ENCODE measurements at regions not wholly inside any gene's neighbourhood (a gene's known extent, or its start where the extent isn't known, plus 50 kb on each side); places are given as distances from the start of the nearest gene placed in this dataset.

- H3K27ac ChIP-seq (ENCODE audit: low read depth, low read length): no peak overlapping the region
Observed at GRCh38 chr10:124301736-124302135, 117.0 kb downstream of the OAT start.

More at GRCh38 chr10:124301736-124302135, 117.0 kb downstream of the OAT start:
- Histone ChIP-seq H3K9me3 (ENCODE audit: control insufficient read depth in 1 of 2, insufficient read depth in 1 of 2, low read depth in 1 of 2, low read length in 2 of 2) (peaks cover 15 to 16% of the 10 kb centered on the region in 2 experiments; a peak in 2 of 4 replicates), H3K4me2 (ENCODE audit: low read length) (no peak overlapping the region), H3K9me2 (ENCODE audit: insufficient read depth) (0 out of 2 replicates have a peak, but pooled peaks cover 3% of the 10 kb centered on the region), H3K27me3 (ENCODE audit: insufficient read depth, low read length) (no peaks in the 10 kb centered on the region), H4K20me1 (ENCODE audit: insufficient read depth) (no peaks in the 10 kb centered on the region), H2AFZ (ENCODE audit: low read depth, low read length, poor library complexity, severe bottlenecking) (no peak overlapping the region), H3K36me3 (ENCODE audit: control insufficient read depth in 1 of 2, insufficient read depth in 2 of 2, low read length in 2 of 2) (no peaks in the 10 kb centered on the region), H3K9ac (ENCODE audit: low read length) (no peak overlapping the region), H3K4me1 (ENCODE audit: control insufficient read depth in 1 of 2, insufficient read depth in 2 of 2, low read length in 2 of 2) (no peaks in the 10 kb centered on the region), H3K79me2 (ENCODE audit: insufficient read depth, low read length) (no peaks in the 10 kb centered on the region), H3K4me3 (replicated peaks in 1 of 2; ENCODE audit: low read depth in 1 of 2, low read length in 2 of 2) (no peak overlapping the region)
- TF ChIP-seq SP1 (IDR thresholded peaks at IDR 0.05; ENCODE audit: low read depth) (no peak), RAD21 (IDR thresholded peaks at IDR 0.05; ENCODE audit: low read depth) (no peak), REST (IDR thresholded peaks at IDR 0.05; ENCODE audit: low read depth) (no peak), POLR2AphosphoS5 (IDR thresholded peaks at IDR 0.05; ENCODE audit: low read depth, low read length) (no peak), JUND (IDR thresholded peaks at IDR 0.05) (no peak), TCF7L2 (IDR thresholded peaks at IDR 0.05; ENCODE audit: borderline replicate concordance, extremely low read depth, insufficient read depth, insufficient read length) (no peak), POLR2A (IDR thresholded peaks at IDR 0.05; ENCODE audit: borderline replicate concordance, extremely low read depth, insufficient read depth, insufficient read length) (no peak), YY1 (IDR thresholded peaks at IDR 0.05; ENCODE audit: extremely low read depth, insufficient replicate concordance, low read depth, low read length) (no peak), FOSL1 (IDR thresholded peaks at IDR 0.05; ENCODE audit: low read depth) (no peak), ZFX (IDR thresholded peaks at IDR 0.05) (no peak)
- no peak for DNase-seq (ENCODE audit: low read depth, low spot score)
- BruUV-seq (replicated peaks): no TSS peak
- POLR2A ChIA-PET: no interaction called here
- CTCF ChIA-PET: no interaction called here
- ATAC-seq: no peak; the same call in 1 of the 2 replicates
- intact Hi-C loops (cut with micrococcal nuclease): no loop called here
- RAD21 ChIA-PET (ENCODE audit: low non-redundant PET in 1 of 2, low total read pairs in 2 of 2, uncharacterized antibody in 2 of 2, unreplicated experiment in 2 of 2): no interaction called here
